Panc1 (cell line): ENCODE measurements at regions not wholly inside any gene's neighbourhood (a gene's known extent, or its start where the extent isn't known, plus 50 kb on each side); places are given as distances from the start of the nearest gene placed in this dataset.

Source experiments
- ATAC-seq: fragments of 200-7000 bp; cut with Tn5 transposase; 2 replicates; pipeline ENCODE4 v1.9.1; 2020; ENCODE audit warnings: mild to moderate bottlenecking, moderate library complexity
- BruUV-seq: library from RNA; stranded (reverse); fragments of 400-500 nt; replicated peaks from 2 replicates; lab custom pipeline; 2021; lab: Mats Ljungman, UMichigan
- CTCF ChIA-PET: fragments of 300-600 bp; sonication (Branson Sonifier 250); formaldehyde crosslinking; loops from one replicate; lab custom pipeline; 2022; ENCODE audit warnings: antibody characterized with exemption; lab: Charles Lee
- POLR2A ChIA-PET: fragments of 300-600 bp; sonication (Branson Sonifier 250); formaldehyde crosslinking; loops from one replicate; lab custom pipeline; 2022; ENCODE audit warnings: antibody characterized with exemption; lab: Charles Lee
- DNase-seq: peaks from one replicate; pipeline ENCODE4 v3.0.0-alpha.2; 2010; ENCODE audit warnings: low read depth, low spot score
- H3K27ac ChIP-seq: 2 replicates; pipeline ENCODE4 v1.5.1; 2011; ENCODE audit warnings: mild to moderate bottlenecking, low read length, inconsistent platforms
- H3K27me3 ChIP-seq: fragments of 200-500 bp; sonication (Bioruptor generic); 2 replicates; pipeline ENCODE4 v1.6.0; 2014; ENCODE audit warnings: low read length, inconsistent platforms; ENCODE audit not compliant: control insufficient read depth, insufficient read depth
- H3K36me3 ChIP-seq: fragments of 200-500 bp; sonication (Bioruptor generic); 2 replicates; pipeline ENCODE4 v1.5.1; 2014; ENCODE audit warnings: inconsistent platforms, mild to moderate bottlenecking, low read length, moderate library complexity; ENCODE audit not compliant: control insufficient read depth, insufficient read depth
- H3K4me1 ChIP-seq: 2 replicates; pipeline ENCODE4 v1.5.1; 2011; ENCODE audit warnings: inconsistent platforms, mild to moderate bottlenecking, low read length, moderate library complexity; ENCODE audit not compliant: control insufficient read depth, insufficient read depth
- H3K4me3 ChIP-seq, 2 experiments: 2 replicates each; pipeline ENCODE4 v1.5.1; 2011 to 2012; ENCODE audit warnings: low read depth in 2 of 2, low read length in 2 of 2, mild to moderate bottlenecking in 2 of 2, inconsistent platforms in 1 of 2, moderate library complexity in 1 of 2
- H3K9me3 ChIP-seq: fragments of 200-500 bp; sonication (Bioruptor generic); 2 replicates; pipeline ENCODE4 v1.5.1; 2014; ENCODE audit warnings: low read depth, mild to moderate bottlenecking, inconsistent platforms, low read length, moderate library complexity; ENCODE audit not compliant: control insufficient read depth, insufficient read depth
- CTCF ChIP-seq: fragments of 450-650 bp; IDR thresholded peaks from 2 replicates; pipeline ENCODE4 v1.5.1; 2017; ENCODE audit warnings: mild to moderate bottlenecking
- POLR2AphosphoS5 ChIP-seq: IDR thresholded peaks from 2 replicates; pipeline ENCODE4 v1.6.1; 2012; ENCODE audit warnings: mild to moderate bottlenecking, low read depth, low read length, moderate library complexity
- SIN3A ChIP-seq: IDR thresholded peaks from 2 replicates; pipeline ENCODE4 v1.6.1; 2012; ENCODE audit warnings: low read depth, mild to moderate bottlenecking, low read length, moderate library complexity, borderline replicate concordance; ENCODE audit not compliant: insufficient read depth
- TCF7L2 ChIP-seq: IDR thresholded peaks from 2 replicates; pipeline ENCODE4 v1.6.1; 2011; ENCODE audit warnings: mild to moderate bottlenecking, low read depth, low read length, inconsistent platforms
- in situ Hi-C: cut with HindIII; loops from 2 replicates; pipeline ENCODE4 v1.10.0; 2016; ENCODE audit warnings: low sequenced_read_pairs, low pct_unique_long_range_greater_than_20kb
- intact Hi-C: fragments of 100-400 bp; cut with micrococcal nuclease; formaldehyde crosslinking; loops from one replicate; pipeline ENCODE4 v1.10.0; 2022; ENCODE audit not compliant: unreplicated experiment
- TF ChIP-seq, protein P1 (sequence below), 2 experiments: IDR thresholded peaks; 2 replicates each; pipeline ENCODE4 v1.6.1; 2011 to 2012; ENCODE audit warnings: low read depth in 2 of 2, control low read depth in 1 of 2, low read length in 1 of 2, mild to moderate bottlenecking in 1 of 2, moderate library complexity in 1 of 2; ENCODE audit not compliant: insufficient read depth in 1 of 2

DNA sequence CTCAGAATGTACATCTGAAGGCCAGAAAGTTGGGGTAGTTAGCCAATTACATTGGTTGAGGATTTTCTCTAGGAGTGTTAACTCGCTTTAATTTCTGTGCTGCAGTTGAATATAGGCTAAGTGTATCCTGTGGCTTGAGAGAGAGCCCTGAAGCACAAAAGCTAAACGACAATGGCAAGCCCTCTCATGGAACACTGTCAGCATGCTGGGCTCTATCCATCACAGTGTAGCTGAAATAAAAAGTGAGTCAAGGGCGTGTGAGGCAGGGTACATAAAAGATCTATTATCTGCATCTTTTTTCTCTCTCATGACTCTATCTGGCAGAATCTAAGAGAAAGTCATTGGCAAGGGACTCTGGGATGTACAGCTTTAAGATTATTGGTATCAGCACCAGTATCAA is 254.2 kb upstream of the GRIA1 start:
- H3K27ac ChIP-seq, result no peak overlapping the region
- H3K9me3 ChIP-seq, result no peaks in the 10 kb centered on the region
- H3K36me3 ChIP-seq, result no peaks in the 10 kb centered on the region; the same call in 1 of the 2 replicates
- no peak for ATAC-seq
- no peak overlapping the region for H3K4me3 ChIP-seq
- DNase-seq, result no peak
- POLR2A ChIA-PET, result no interaction called here
- no TSS peak for BruUV-seq
- no peaks in the 10 kb centered on the region for H3K27me3 ChIP-seq
- H3K4me1 ChIP-seq, result no peaks in the 10 kb centered on the region
- CTCF ChIA-PET, result no interaction called here
- TF ChIP-seq, protein P1, sequence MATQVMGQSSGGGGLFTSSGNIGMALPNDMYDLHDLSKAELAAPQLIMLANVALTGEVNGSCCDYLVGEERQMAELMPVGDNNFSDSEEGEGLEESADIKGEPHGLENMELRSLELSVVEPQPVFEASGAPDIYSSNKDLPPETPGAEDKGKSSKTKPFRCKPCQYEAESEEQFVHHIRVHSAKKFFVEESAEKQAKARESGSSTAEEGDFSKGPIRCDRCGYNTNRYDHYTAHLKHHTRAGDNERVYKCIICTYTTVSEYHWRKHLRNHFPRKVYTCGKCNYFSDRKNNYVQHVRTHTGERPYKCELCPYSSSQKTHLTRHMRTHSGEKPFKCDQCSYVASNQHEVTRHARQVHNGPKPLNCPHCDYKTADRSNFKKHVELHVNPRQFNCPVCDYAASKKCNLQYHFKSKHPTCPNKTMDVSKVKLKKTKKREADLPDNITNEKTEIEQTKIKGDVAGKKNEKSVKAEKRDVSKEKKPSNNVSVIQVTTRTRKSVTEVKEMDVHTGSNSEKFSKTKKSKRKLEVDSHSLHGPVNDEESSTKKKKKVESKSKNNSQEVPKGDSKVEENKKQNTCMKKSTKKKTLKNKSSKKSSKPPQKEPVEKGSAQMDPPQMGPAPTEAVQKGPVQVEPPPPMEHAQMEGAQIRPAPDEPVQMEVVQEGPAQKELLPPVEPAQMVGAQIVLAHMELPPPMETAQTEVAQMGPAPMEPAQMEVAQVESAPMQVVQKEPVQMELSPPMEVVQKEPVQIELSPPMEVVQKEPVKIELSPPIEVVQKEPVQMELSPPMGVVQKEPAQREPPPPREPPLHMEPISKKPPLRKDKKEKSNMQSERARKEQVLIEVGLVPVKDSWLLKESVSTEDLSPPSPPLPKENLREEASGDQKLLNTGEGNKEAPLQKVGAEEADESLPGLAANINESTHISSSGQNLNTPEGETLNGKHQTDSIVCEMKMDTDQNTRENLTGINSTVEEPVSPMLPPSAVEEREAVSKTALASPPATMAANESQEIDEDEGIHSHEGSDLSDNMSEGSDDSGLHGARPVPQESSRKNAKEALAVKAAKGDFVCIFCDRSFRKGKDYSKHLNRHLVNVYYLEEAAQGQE (IDR thresholded peaks at IDR 0.05; ENCODE audit: insufficient read depth in 1 of 2, low read depth in 2 of 2, low read length in 1 of 2), result no peak
- TF ChIP-seq TCF7L2 (no peak), POLR2AphosphoS5 (no peak), CTCF (no peak), SIN3A (no peak)
- in situ Hi-C loops, result no loop called here
- intact Hi-C loops, result no loop called here

GRCh38 chr5:153237671-153238332 is 252.7 kb upstream of the GRIA1 start:
- in situ Hi-C loops (no loop called here), intact Hi-C loops (no loop called here)
- no peaks in the 10 kb centered on the region for H3K4me1 ChIP-seq
- ATAC-seq, result no peak
- TF ChIP-seq, protein P1 (IDR thresholded peaks at IDR 0.05; ENCODE audit: insufficient read depth in 1 of 2, low read depth in 2 of 2, low read length in 1 of 2), result no peak
- TF ChIP-seq POLR2AphosphoS5 (no peak), TCF7L2 (no peak), CTCF (no peak), SIN3A (no peak)
- no TSS peak for BruUV-seq
- H3K4me3 ChIP-seq, result no peak overlapping the region
- H3K36me3 ChIP-seq, result no peaks in the 10 kb centered on the region; the same call in 1 of the 2 replicates
- no peak overlapping the region for H3K27ac ChIP-seq
- CTCF ChIA-PET, result no interaction called here
- POLR2A ChIA-PET, result no interaction called here
- no peaks in the 10 kb centered on the region for H3K9me3 ChIP-seq
- no peak for DNase-seq
- H3K27me3 ChIP-seq, result no peaks in the 10 kb centered on the region
